Left renal pelvis (tissue), 4 donors: ENCODE measurements at regions not wholly inside any gene's neighbourhood (a gene's known extent, or its start where the extent isn't known, plus 50 kb on each side); places are given as distances from the start of the nearest gene placed in this dataset.
"Not testable (repeated sequence)": the region's sequence is repeated elsewhere in the genome, so short reads cannot be mapped to it uniquely, and the experiment has no call there.

Experiments used
- DNase-seq, 4 donors: peaks; one replicate each; pipeline ENCODE4 v3.0.0-alpha.2; 2013; ENCODE audit warnings: low read depth in 4 of 4, low spot score in 3 of 4

GRCh38 chr7:113784316-113784715 is 134.5 kb downstream of the PPP1R3A start:
- DNase-seq: no peak

GRCh38 chr7:113783403-113783802 is 135.4 kb downstream of the PPP1R3A start:
- DNase-seq: no peak

GRCh38 chr7:113775804-113776203 is 143.0 kb downstream of the PPP1R3A start:
- no peak for DNase-seq

- no peak for DNase-seq
These were observed 143.4 kb downstream of the PPP1R3A start for GRCh38 chr7:113775401-113775800.

- peak in 1 of 4 donors; percentile 3 for DNase-seq
These were observed 144.5 kb downstream of the PPP1R3A start for GRCh38 chr7:113774182-113774807.

- no peak for DNase-seq
These were observed 148.6 kb downstream of the PPP1R3A start for GRCh38 chr7:113770146-113770738.

- DNase-seq: no peak
These were observed 150.4 kb downstream of the PPP1R3A start for GRCh38 chr7:113768387-113768786.

GRCh38 chr7:113764401-113765035 is 154.3 kb downstream of the PPP1R3A start:
- no peak for DNase-seq

GRCh38 chr7:113763226-113763625 is 155.6 kb downstream of the PPP1R3A start:
- DNase-seq: no peak

- no peak for DNase-seq
These were observed 162.6 kb downstream of the PPP1R3A start for GRCh38 chr7:113756250-113756649.

- DNase-seq: no peak
These were observed 166.1 kb downstream of the PPP1R3A start for GRCh38 chr7:113752689-113753088.

- DNase-seq: no peak
These were observed 166.5 kb downstream of the PPP1R3A start for GRCh38 chr7:113752289-113752688.

GRCh38 chr7:113751547-113751946 is 167.3 kb downstream of the PPP1R3A start:
- no peak for DNase-seq

GRCh38 chr7:113748385-113748784 is 170.4 kb downstream of the PPP1R3A start:
- DNase-seq: not testable (repeated sequence)

GRCh38 chr7:113742946-113743431 is 175.8 kb downstream of the PPP1R3A start:
- not testable (repeated sequence) for DNase-seq

- DNase-seq: no peak
These were observed 176.4 kb downstream of the PPP1R3A start for GRCh38 chr7:113742377-113742776.

- no peak for DNase-seq
These were observed 187.2 kb downstream of the PPP1R3A start for GRCh38 chr7:113731571-113731970.

GRCh38 chr7:113730309-113730955 is 188.4 kb downstream of the PPP1R3A start:
- DNase-seq: no peak

GRCh38 chr7:113727486-113727885 is 191.3 kb downstream of the PPP1R3A start:
- DNase-seq: no peak

- DNase-seq: no peak
These were observed 196.8 kb downstream of the PPP1R3A start for GRCh38 chr7:113722006-113722405.

GRCh38 chr7:113717739-113718138 is 201.1 kb downstream of the PPP1R3A start:
- DNase-seq: no peak
